GM19023 (cell line): ENCODE measurements at regions not wholly inside any gene's neighbourhood (a gene's known extent, or its start where the extent isn't known, plus 50 kb on each side); places are given as distances from the start of the nearest gene placed in this dataset.
"Not testable (repeated sequence)": the region's sequence is repeated elsewhere in the genome, so short reads cannot be mapped to it uniquely, and the experiment has no call there.

Source experiments
- ATAC-seq: cut with Tn5 transposase; IDR thresholded peaks from one replicate; pipeline ENCODE4 v1.9.1; 2021; ENCODE audit warnings: mild to moderate bottlenecking, moderate library complexity; ENCODE audit not compliant: unreplicated experiment

DNA sequence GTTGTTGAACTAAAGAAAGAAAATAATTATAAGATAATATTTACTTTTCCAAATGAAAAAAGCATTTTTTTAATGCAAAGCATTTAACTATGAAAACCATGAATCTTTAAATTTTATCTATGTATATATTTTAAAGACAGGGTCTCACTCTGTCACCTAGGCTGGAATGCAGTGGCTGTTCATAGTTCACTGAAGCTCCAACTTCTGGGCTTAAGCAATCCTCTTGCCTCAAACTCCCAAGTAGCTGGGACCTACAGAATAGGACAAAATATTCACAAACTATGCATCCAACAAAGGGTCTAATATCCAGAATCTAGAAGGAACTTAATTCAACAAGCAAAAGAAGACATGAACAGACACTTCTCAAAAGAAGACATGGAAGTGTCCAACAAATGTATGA lies 55.9 kb upstream of the ALB start:
- ATAC-seq = no peak

DNA sequence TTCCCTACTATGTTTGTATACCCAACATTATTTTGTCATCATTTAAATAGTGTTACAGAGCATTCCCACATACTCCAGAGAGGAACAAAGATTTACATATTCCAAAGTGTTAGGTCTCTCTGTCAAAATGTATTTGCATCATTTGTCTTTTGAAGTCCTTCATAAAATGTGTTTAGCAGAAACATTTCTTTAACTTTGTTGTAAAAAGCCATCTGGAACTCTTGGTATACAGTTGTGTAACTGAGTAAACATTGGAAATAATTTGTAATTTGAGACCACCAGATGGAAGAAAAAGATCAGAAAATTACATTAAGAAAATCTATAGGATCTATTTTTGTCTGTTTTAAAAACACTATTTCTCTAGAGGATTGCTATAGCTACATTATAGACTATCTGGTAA lies 56.6 kb upstream of the ALB start:
- ATAC-seq = no peak

GRCh38 chr4:73345399-73345975 lies 58.6 kb upstream of the ALB start:
- no peak for ATAC-seq

GRCh38 chr4:73344106-73344505 lies 60.0 kb upstream of the ALB start:
- no peak for ATAC-seq

GRCh38 chr4:73343432-73343831 lies 60.7 kb upstream of the ALB start:
- ATAC-seq = no peak

DNA sequence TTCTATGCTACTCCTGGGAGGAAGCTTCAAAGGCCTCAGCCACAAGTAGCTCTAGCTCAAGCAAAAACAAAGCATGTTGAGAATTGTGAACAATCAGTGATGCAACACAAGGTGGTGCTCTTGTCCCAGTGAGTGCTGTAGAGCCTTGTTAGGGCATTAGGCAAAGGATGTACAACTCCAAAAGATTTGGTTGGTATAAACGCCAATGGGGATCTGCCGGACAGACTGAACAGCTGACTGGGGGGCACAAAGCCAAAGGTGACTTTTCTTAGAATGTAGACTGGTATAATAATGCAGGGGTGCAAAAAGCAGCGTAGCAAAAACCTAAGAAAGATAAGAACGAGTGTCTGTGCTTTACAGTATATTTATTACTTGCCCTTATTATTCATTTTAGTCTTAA lies 62.6 kb upstream of the ALB start:
- peak; percentile 64 for ATAC-seq

DNA sequence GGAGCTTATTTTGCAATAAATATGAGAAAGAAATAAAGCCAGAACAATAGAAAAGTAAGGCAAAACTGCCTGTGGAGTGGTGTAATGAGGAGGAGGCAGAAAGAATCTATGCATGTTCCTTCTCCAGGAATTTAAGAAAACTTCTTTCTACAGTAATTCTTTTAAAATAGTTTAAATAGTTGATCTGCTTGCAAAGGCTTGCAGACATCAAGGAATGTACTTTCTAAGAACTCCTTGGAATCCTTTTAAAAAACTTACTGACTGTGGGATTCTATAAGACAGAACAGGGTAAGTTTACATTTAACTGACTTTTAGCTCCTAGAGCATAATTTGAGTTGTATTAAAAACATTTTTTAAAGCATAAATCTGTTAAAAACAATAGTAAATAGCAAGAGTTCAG lies 63.2 kb upstream of the ALB start:
- no peak for ATAC-seq

- no peak for ATAC-seq
Observed at GRCh38 chr4:73335679-73336078, 68.4 kb upstream of the ALB start.

DNA sequence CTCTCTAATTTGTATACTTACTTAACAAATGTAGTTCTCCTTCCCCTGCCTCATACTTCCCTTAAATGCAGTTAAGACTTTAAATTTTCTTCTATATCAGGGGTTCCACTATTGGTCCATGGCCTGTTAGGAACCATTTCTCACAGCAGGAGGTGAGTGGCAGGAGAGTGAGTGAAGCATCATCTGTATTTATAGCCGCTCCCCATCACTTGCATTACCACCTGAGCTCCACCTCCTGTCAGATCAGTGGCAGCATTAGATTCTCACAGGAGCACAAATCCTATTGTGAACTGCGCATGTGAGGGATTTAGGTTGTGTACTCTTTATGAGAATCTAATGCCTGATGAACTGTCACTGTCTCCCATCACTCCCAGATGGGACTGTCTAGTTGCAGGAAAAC lies 72.1 kb upstream of the ALB start:
- ATAC-seq = not testable (repeated sequence)

GRCh38 chr4:73329300-73329699 lies 70.7 kb upstream of the ANKRD17 start:
- no peak for ATAC-seq

DNA sequence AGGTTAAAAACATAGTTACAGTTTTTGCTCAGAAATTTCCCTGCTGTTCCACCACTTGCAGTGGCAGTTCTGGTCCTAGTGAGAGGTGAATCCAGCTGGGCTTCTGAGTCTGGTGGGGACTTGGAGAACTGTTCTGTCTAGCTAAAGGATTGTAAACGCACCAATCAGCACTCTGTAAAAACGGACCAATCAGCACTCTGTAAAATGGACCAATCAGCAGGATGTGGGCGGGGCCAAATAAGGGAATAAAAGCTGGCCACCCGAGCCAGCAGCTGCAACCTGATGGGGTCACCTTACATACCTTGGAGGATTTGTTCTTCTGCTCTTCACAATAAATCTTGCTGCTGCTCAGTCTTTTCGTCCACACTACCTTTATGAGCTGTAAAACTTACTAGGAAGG lies 67.2 kb upstream of the ANKRD17 start:
- ATAC-seq = not testable (repeated sequence)

GRCh38 chr4:73317092-73317491 lies 58.5 kb upstream of the ANKRD17 start:
- ATAC-seq = no peak

DNA sequence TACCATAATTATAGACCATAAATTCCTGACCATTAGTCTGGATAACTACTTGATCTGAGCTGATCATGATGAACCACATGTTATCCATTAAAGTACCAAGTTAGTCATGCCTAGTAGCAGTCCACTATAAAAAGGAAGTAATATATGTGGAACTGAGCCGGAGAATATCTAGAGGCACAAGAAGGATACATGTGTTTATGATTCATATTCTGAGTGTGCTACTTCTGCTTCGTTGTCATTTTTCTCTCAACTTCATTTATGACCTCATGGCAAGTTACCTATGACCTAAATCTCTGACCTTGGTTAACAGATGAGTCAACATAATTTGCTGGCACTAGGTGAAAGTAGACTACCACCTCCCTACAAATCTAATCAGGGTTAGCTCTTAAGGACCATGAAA lies 56.5 kb upstream of the ANKRD17 start:
- ATAC-seq = no peak

DNA sequence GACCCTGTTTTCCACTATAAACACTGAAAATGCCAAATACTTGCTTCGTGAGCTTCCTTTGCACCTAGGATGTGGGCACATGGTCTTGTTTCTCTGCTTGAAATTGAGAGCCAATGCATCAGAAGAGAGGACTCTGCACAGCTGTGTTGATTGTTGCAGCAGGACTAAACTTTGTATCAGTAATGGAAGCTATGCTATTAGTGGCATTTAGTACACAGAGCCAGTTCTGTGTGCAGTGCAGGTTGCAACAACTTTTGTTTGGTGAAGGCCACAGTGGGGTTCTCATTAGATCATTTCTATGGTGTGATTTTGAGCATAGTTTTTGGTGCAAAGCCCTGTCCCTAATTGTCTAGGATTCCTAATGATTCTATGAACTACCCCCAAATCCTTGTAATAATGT lies 54.4 kb upstream of the ANKRD17 start:
- no peak for ATAC-seq

- ATAC-seq = no peak
Observed at GRCh38 chr4:73311428-73311827, 52.8 kb upstream of the ANKRD17 start.

GRCh38 chr4:73309211-73309610 lies 50.6 kb upstream of the ANKRD17 start:
- ATAC-seq = no peak
